ENCODE measurements at regions not wholly inside any gene's neighbourhood (a gene's known extent, or its start where the extent isn't known, plus 50 kb on each side); places are given as distances from the start of the nearest gene placed in this dataset.
"Not testable (repeated sequence)": the region's sequence is repeated elsewhere in the genome, so short reads cannot be mapped to it uniquely, and the experiment has no call there.

DNA sequence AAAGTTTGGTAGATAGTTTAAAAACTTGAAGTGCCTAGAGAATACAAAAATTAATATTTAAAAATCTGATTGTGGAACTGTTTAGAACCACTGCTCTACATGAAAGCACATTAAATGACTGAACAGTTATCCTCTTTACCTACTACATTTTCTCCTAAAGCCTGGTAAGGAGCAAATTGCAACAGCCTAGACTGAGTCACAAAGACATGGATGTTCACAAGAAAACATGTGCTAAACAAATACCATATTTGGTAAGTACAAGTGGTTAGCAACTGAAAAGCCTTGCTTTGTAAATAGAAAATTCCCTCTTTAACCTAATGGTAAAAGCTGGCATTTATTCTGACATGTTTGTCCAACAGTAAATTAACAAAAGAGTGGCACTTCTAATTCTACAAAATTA lies 203.1 kb downstream of the FBXO8 start:
- no peak for DNase-seq (ENCODE audit: low read depth in 4 of 4, low spot score in 3 of 4)

DNA sequence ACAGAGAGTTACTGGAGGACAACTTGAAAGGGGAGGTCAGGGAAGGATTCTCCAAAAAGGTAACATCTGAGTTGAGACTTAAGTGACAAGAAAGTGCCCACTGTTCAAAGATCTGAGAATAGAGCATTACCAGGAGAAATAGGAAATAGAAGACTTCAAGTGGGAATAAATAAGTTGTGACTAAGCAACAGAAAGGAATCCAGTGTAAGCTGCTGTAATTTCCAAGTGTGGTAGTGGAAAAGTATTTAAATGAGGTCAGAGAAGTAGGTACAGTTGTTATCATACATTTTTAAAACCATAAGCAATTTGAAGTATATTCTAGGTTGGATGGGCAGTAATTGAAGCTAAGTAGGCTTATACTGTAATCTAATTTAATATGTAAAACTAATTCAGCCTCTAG lies 211.9 kb downstream of the FBXO8 start:
- DNase-seq (ENCODE audit: low read depth in 4 of 4, low spot score in 3 of 4) = no peak

DNA sequence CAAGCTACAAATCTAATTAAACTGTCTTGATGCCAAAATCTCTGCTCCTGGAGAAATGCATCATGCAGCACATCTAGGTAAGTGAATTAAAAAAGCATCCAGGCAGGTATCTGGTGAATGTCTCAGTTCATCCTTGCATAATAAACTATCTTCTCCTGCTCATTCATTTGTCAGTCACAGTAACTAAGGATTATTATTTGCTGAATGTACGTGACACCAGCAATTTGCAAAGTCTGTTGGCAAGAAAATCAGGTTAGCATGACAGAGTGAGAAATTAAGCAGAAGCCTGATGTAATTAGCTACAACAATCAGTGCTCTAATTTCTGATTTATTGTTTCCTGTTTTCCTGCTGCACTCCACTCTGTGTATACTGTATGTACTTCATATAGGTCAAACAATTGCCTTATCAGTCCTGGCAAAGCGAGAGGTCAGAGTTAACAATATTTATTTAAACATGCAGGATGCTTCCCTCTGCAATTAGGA lies 213.6 kb downstream of the FBXO8 start:
- DNase-seq (ENCODE audit: low read depth in 4 of 4, low spot score in 3 of 4) = no peak

DNA sequence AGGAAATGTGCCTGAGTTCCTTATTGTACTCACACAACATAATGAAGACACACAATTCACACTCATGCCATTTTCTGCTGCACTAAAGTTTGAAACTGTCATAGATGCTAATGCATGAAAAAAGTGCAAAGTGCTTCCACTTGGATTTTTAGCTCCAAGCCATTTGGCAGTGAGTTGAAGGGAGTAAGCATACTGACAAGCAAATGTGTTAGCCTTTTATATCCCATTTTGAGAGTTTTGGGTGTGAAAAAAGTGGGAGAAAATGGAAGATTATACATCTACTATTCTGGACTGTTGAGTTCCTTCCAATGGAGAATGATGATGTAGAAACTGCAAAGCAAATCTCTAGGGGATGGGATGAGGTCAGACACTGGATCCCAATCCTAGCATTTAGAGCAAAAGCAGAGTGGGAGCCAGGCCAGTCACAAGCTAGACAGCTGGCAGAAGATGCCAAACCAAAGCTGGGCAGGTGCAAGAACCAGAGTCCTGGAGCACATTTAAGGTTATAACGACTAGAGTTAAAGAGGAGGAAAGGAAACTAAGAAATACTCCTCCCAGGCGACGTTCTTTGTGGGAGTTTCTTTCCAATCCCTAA lies 216.8 kb downstream of the FBXO8 start:
- DNase-seq (ENCODE audit: low read depth in 4 of 4, low spot score in 3 of 4) = no peak

GRCh38 chr4:174062831-174063230 lies 220.6 kb downstream of the FBXO8 start:
- no peak for DNase-seq (ENCODE audit: low read depth in 4 of 4, low spot score in 3 of 4)

GRCh38 chr4:174061026-174061425 lies 222.4 kb downstream of the FBXO8 start:
- DNase-seq (ENCODE audit: low read depth in 4 of 4, low spot score in 3 of 4) = no peak

DNA sequence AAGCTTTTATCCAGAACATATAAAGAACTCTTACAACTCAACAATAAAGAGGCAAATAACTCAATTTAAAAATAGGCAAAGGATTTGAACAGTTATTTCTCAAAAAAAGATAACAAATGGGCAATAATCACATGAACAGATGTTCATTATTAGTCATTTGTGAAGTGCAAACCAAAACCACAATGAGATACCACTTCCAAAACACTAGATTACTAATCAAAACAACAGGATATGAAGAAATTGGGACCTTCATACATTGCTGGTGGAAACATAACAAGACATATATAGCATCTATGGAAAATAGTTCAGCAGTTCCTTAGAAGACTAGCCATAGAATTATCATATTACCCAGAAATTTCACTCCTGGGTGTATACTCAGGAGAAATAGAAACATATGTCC lies 224.6 kb downstream of the FBXO8 start:
- DNase-seq (ENCODE audit: low read depth in 4 of 4, low spot score in 3 of 4) = no peak

- no peak for DNase-seq (ENCODE audit: low read depth in 4 of 4, low spot score in 3 of 4)
These were observed 226.5 kb downstream of the FBXO8 start for GRCh38 chr4:174056959-174057358.

DNA sequence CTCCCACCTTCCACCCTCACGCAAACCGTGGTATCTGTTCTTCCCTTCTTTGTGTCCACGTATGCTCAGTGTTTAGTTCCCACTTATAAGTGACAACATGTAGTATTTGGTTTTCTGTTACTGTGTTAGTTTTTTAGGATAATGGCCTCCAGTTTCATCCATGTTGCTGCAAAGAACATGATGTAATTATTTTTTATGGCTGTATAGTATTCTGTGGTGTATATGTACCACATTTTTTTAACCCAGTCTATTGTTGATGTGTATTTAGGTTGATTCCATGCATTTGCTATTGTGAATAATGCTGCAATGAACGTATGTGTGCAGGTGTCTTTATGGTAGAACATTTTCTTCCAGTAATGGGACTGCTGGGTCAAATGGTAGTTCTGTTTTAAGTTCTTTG lies 228.1 kb downstream of the FBXO8 start:
- no peak for DNase-seq (ENCODE audit: low read depth in 4 of 4, low spot score in 3 of 4)

DNA sequence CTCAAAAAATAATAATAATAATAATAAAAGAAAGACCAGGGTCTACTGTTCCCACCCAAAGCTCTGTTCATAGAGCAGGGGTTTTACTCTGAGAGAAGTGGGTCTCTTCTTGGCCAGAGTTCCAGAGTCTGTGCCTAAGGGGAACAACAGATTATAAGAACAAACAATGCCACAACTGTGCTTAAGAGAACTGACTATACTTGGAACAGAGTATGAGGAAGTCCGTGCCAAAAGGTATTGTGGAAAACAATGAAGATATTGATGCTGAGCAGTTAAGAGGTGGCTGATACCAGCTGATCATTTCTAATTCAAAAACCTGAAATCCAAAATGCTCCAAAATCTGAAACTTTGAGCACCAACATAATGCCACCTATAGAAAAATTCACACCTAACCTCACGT lies 229.6 kb downstream of the FBXO8 start:
- DNase-seq (ENCODE audit: low read depth in 4 of 4, low spot score in 3 of 4) = no peak

GRCh38 chr4:174047363-174047762 lies 236.1 kb downstream of the FBXO8 start:
- no peak for DNase-seq (ENCODE audit: low read depth in 4 of 4, low spot score in 3 of 4)

- DNase-seq (ENCODE audit: low read depth in 4 of 4, low spot score in 3 of 4) = not testable (repeated sequence)
These were observed 237.6 kb downstream of the FBXO8 start for GRCh38 chr4:174045829-174046228.

GRCh38 chr4:174045381-174045780 lies 238.1 kb downstream of the FBXO8 start:
- DNase-seq (ENCODE audit: low read depth in 4 of 4, low spot score in 3 of 4) = no peak

DNA sequence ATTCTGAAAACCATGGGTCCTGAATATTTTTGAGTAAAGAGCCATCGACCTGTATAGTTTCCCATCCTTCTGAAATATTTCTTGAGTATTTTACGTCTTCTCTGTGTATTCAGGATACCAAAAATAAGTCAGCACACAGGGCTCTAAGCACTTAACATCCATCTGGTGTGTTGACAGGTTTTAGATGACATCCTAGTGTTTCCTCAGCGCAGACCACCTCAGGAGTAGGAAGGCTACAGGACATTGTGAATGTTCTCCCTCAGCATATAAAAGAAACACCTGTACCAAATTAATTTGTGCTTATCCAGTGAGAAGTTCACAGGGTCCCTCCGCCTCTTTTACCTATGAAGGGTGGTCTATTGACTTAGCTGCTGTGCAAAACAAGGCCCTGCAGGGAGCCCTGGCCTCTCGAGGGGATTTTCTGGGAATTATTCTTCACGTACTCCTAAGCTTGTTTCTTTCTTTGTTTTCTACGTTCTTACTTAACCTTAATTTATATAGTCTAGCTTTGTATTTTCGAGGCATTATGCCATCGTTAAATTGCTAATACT lies 241.8 kb downstream of the FBXO8 start:
- no peak for DNase-seq (ENCODE audit: low read depth in 4 of 4, low spot score in 3 of 4)

DNA sequence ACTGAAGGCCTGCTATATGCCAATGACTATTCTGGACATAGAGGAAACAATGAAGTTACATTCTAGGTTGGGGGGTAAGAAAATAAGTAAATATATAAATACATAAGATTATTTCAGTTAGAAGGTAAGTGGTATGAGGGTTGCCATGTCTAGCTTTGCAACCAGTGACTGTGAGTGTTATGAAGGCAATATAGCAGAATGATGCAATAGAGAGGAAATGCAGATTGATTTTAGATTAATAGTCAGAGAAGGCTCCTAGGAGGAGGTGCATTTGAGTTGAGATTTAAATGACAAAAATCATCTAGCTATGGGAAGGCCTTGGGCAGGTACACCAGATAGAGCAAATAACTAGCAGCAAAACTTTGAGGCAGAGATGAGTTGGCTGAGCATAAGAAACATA lies 243.2 kb downstream of the FBXO8 start:
- DNase-seq (ENCODE audit: low read depth in 4 of 4, low spot score in 3 of 4) = no peak

DNA sequence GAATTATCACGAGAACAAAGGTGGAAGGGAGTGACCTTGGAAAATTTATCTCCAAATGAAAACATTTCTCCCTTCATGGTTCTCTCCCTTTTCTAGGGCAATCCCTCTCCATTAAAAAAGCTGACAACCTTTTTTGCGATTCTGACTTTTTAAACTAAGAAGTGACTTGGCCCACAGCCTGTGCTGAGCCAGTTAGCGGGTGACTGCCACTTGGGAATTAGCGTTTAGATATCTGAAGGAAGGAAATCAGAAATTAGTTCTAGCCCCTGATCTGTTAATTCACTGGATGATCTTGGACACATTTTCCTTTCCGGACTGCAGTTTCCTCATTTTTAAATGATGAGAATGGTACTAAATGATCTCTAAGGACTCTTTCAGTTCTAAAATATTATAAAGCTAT lies 245.0 kb downstream of the FBXO8 start:
- no peak for DNase-seq (ENCODE audit: low read depth in 4 of 4, low spot score in 3 of 4)

DNA sequence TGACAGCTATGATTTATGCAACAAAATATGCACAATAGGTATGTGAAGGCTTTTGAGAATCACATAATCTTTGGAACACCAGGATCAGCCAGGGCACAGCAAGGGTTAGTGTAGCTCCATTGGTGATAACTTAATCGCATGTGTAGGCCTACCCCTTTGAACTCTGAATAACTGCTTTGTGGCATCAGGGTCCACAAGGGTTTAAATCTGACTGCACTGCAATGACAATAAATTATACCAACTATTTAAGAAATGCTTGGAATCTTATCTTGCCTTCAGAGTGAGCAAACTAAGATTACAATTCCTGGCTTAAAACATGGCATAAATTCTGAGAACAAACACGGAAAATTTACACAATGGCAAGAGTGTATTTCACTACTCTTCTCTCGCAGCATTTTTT lies 245.8 kb downstream of the FBXO8 start:
- no peak for DNase-seq (ENCODE audit: low read depth in 4 of 4, low spot score in 3 of 4)

DNA sequence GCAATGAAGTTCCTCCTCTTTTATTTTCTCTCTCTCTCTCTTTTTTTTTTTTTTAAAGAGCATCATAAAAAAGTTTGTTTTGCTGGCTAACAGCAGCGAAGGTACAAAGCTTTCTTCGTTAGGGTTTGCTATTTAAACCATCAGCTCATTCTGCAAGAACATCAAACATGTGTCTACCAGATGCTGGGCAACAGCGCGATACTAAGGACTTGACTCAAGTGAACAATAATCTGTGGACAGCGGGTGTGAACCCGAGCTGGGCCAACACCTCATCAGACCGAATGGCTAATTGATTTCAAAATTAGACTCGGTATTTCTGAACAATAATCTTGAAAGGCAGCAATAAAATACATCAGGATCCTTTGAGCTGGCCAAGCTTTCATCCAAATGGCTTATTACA lies 246.4 kb downstream of the FBXO8 start:
- DNase-seq (ENCODE audit: low read depth in 4 of 4, low spot score in 3 of 4) = no peak

DNA sequence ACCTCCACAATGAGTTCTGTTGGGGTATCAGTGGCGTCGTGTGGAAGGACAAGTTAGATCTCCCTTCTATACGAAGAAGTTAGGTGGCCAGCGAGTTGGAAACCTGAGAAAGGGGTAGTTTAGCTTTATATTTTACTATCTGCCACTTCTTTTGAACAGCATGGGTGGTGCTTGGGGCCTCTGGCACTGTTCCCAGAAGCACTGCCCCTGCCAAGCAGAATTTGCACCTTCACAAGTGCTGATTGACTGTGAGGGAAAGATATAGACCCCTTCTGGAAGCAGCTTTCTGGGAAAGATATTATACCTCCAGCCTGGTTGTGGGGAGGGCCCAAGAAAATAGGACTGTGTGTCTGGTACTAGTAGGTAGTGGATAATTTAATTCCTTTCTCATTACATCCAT lies 246.9 kb downstream of the FBXO8 start:
- no peak for DNase-seq (ENCODE audit: low read depth in 4 of 4, low spot score in 3 of 4)

- no peak for DNase-seq (ENCODE audit: low read depth in 4 of 4, low spot score in 3 of 4)
These were observed 247.4 kb downstream of the FBXO8 start for GRCh38 chr4:174036111-174036510.

GRCh38 chr4:174023641-174024040 lies 259.8 kb downstream of the FBXO8 start:
- no peak for DNase-seq (ENCODE audit: low read depth in 4 of 4, low spot score in 3 of 4)

DNA sequence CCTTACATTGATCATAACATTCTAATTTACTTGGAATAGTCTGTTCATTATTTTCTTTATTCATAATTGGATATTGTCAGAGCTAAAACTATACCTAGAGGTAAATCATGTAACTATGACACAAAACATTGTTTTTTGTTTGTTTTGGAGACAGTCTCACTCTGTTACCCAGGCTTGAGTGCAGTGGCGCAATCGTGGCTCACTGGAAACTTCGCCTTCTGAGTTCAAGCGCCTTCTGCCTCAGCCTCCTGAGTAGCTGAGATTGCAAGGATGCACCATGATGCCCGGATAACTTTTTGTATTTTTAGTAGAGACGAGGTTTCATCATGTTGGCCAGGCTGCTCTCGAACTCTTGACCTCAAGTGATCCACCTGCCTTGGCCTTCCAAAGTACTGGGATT lies 265.2 kb downstream of the FBXO8 start:
- DNase-seq (ENCODE audit: low read depth in 4 of 4, low spot score in 3 of 4) = no peak

GRCh38 chr4:174016251-174016650 lies 267.2 kb downstream of the FBXO8 start:
- DNase-seq (ENCODE audit: low read depth in 4 of 4, low spot score in 3 of 4) = no peak
